ENCODE measurements at regions not wholly inside any gene's neighbourhood (a gene's known extent, or its start where the extent isn't known, plus 50 kb on each side); places are given as distances from the start of the nearest gene placed in this dataset.
A peak's percentile ranks its signal among the peaks of the same experiment; 100 is the strongest.
"Not testable (repeated sequence)": the region's sequence is repeated elsewhere in the genome, so short reads cannot be mapped to it uniquely, and the experiment has no call there.

GRCh38 chr9:79439221-79439620 is 132.5 kb upstream of the TLE4 start:
- H3K9ac ChIP-seq (ENCODE audit: low read depth, low read length), result peak overlapping the region; percentile 68
- not testable (repeated sequence) for H3K9me3 ChIP-seq (ENCODE audit: control insufficient read depth, insufficient read depth, low read length); H3K4me1 ChIP-seq (ENCODE audit: control insufficient read depth, insufficient read depth, low read length); H3K27ac ChIP-seq (ENCODE audit: low read depth, low read length); H3K36me3 ChIP-seq (ENCODE audit: control insufficient read depth, insufficient read depth, low read length)
- H3K27me3 ChIP-seq (ENCODE audit: control insufficient read depth, insufficient read depth, low read length), result peaks cover 12% of the 10 kb centered on the region
- peak overlapping the region; percentile 65 for H3K4me3 ChIP-seq (ENCODE audit: low read depth, low read length)

GRCh38 chr9:79446523-79447307 is 125.0 kb upstream of the TLE4 start:
- Histone ChIP-seq H3K4me1 (ENCODE audit: control insufficient read depth, insufficient read depth, low read length) (peaks cover 8% of the 10 kb centered on the region; the same call in 1 of the 2 replicates), H3K4me3 (ENCODE audit: low read depth, low read length) (no peak overlapping the region), H3K9me3 (ENCODE audit: control insufficient read depth, insufficient read depth, low read length) (no peaks in the 10 kb centered on the region), H3K9ac (ENCODE audit: low read depth, low read length) (no peak overlapping the region), H3K36me3 (ENCODE audit: control insufficient read depth, insufficient read depth, low read length) (no peaks in the 10 kb centered on the region), H3K27ac (ENCODE audit: low read depth, low read length) (no peak overlapping the region), H3K27me3 (ENCODE audit: control insufficient read depth, insufficient read depth, low read length) (no peaks in the 10 kb centered on the region)

GRCh38 chr9:79447308-79447605 is 124.5 kb upstream of the TLE4 start:
- H3K4me3 ChIP-seq (ENCODE audit: low read depth, low read length), result no peak overlapping the region
- no peaks in the 10 kb centered on the region for H3K27me3 ChIP-seq (ENCODE audit: control insufficient read depth, insufficient read depth, low read length)
- H3K4me1 ChIP-seq (ENCODE audit: control insufficient read depth, insufficient read depth, low read length), result peaks cover 8% of the 10 kb centered on the region; the same call in 1 of the 2 replicates
- no peaks in the 10 kb centered on the region for H3K9me3 ChIP-seq (ENCODE audit: control insufficient read depth, insufficient read depth, low read length)
- no peak overlapping the region for H3K9ac ChIP-seq (ENCODE audit: low read depth, low read length)
- no peaks in the 10 kb centered on the region for H3K36me3 ChIP-seq (ENCODE audit: control insufficient read depth, insufficient read depth, low read length)
- no peak overlapping the region for H3K27ac ChIP-seq (ENCODE audit: low read depth, low read length)

- H3K27ac ChIP-seq (ENCODE audit: low read depth, low read length), result no peak overlapping the region
- H3K27me3 ChIP-seq (ENCODE audit: control insufficient read depth, insufficient read depth, low read length), result no peaks in the 10 kb centered on the region
- H3K36me3 ChIP-seq (ENCODE audit: control insufficient read depth, insufficient read depth, low read length), result no peaks in the 10 kb centered on the region
- peaks cover 8% of the 10 kb centered on the region; the same call in 1 of the 2 replicates for H3K4me1 ChIP-seq (ENCODE audit: control insufficient read depth, insufficient read depth, low read length)
- no peaks in the 10 kb centered on the region for H3K9me3 ChIP-seq (ENCODE audit: control insufficient read depth, insufficient read depth, low read length)
- no peak overlapping the region for H3K4me3 ChIP-seq (ENCODE audit: low read depth, low read length)
- H3K9ac ChIP-seq (ENCODE audit: low read depth, low read length), result no peak overlapping the region
Measured at GRCh38 chr9:79447762-79448161, 124.0 kb upstream of the TLE4 start.

- Histone ChIP-seq H3K4me1 (ENCODE audit: control insufficient read depth, insufficient read depth, low read length) (peaks cover 8% of the 10 kb centered on the region; the same call in 1 of the 2 replicates), H3K36me3 (ENCODE audit: control insufficient read depth, insufficient read depth, low read length) (no peaks in the 10 kb centered on the region), H3K4me3 (ENCODE audit: low read depth, low read length) (no peak overlapping the region), H3K27me3 (ENCODE audit: control insufficient read depth, insufficient read depth, low read length) (no peaks in the 10 kb centered on the region), H3K9me3 (ENCODE audit: control insufficient read depth, insufficient read depth, low read length) (no peaks in the 10 kb centered on the region), H3K9ac (ENCODE audit: low read depth, low read length) (no peak overlapping the region), H3K27ac (ENCODE audit: low read depth, low read length) (no peak overlapping the region)
Measured at GRCh38 chr9:79452265-79452664, 119.5 kb upstream of the TLE4 start.

- H3K4me3 ChIP-seq (ENCODE audit: low read depth, low read length), result no peak overlapping the region
- H3K27ac ChIP-seq (ENCODE audit: low read depth, low read length), result no peak overlapping the region
- no peaks in the 10 kb centered on the region for H3K9me3 ChIP-seq (ENCODE audit: control insufficient read depth, insufficient read depth, low read length)
- H3K27me3 ChIP-seq (ENCODE audit: control insufficient read depth, insufficient read depth, low read length), result no peaks in the 10 kb centered on the region
- H3K36me3 ChIP-seq (ENCODE audit: control insufficient read depth, insufficient read depth, low read length), result no peaks in the 10 kb centered on the region
- H3K9ac ChIP-seq (ENCODE audit: low read depth, low read length), result no peak overlapping the region
- H3K4me1 ChIP-seq (ENCODE audit: control insufficient read depth, insufficient read depth, low read length), result no peaks in the 10 kb centered on the region
Measured at GRCh38 chr9:79461712-79462111, 110.1 kb upstream of the TLE4 start.

- H3K36me3 ChIP-seq (ENCODE audit: control insufficient read depth, insufficient read depth, low read length), result no peaks in the 10 kb centered on the region
- H3K4me1 ChIP-seq (ENCODE audit: control insufficient read depth, insufficient read depth, low read length), result no peaks in the 10 kb centered on the region
- H3K9me3 ChIP-seq (ENCODE audit: control insufficient read depth, insufficient read depth, low read length), result no peaks in the 10 kb centered on the region
- no peak overlapping the region for H3K4me3 ChIP-seq (ENCODE audit: low read depth, low read length)
- H3K27ac ChIP-seq (ENCODE audit: low read depth, low read length), result no peak overlapping the region
- H3K27me3 ChIP-seq (ENCODE audit: control insufficient read depth, insufficient read depth, low read length), result no peaks in the 10 kb centered on the region
- H3K9ac ChIP-seq (ENCODE audit: low read depth, low read length), result no peak overlapping the region
Measured at GRCh38 chr9:79465156-79465555, 106.6 kb upstream of the TLE4 start.

- H3K4me1 ChIP-seq (ENCODE audit: control insufficient read depth, insufficient read depth, low read length), result no peaks in the 10 kb centered on the region
- no peaks in the 10 kb centered on the region for H3K9me3 ChIP-seq (ENCODE audit: control insufficient read depth, insufficient read depth, low read length)
- no peaks in the 10 kb centered on the region for H3K27me3 ChIP-seq (ENCODE audit: control insufficient read depth, insufficient read depth, low read length)
- H3K9ac ChIP-seq (ENCODE audit: low read depth, low read length), result no peak overlapping the region
- no peaks in the 10 kb centered on the region for H3K36me3 ChIP-seq (ENCODE audit: control insufficient read depth, insufficient read depth, low read length)
- H3K4me3 ChIP-seq (ENCODE audit: low read depth, low read length), result no peak overlapping the region
- no peak overlapping the region for H3K27ac ChIP-seq (ENCODE audit: low read depth, low read length)
Measured at GRCh38 chr9:79469164-79469563, 102.6 kb upstream of the TLE4 start.

- H3K4me1 ChIP-seq (ENCODE audit: control insufficient read depth, insufficient read depth, low read length), result no peaks in the 10 kb centered on the region
- no peaks in the 10 kb centered on the region for H3K27me3 ChIP-seq (ENCODE audit: control insufficient read depth, insufficient read depth, low read length)
- H3K27ac ChIP-seq (ENCODE audit: low read depth, low read length), result no peak overlapping the region
- H3K4me3 ChIP-seq (ENCODE audit: low read depth, low read length), result no peak overlapping the region
- H3K9me3 ChIP-seq (ENCODE audit: control insufficient read depth, insufficient read depth, low read length), result no peaks in the 10 kb centered on the region
- no peak overlapping the region for H3K9ac ChIP-seq (ENCODE audit: low read depth, low read length)
- no peaks in the 10 kb centered on the region for H3K36me3 ChIP-seq (ENCODE audit: control insufficient read depth, insufficient read depth, low read length)
Measured at GRCh38 chr9:79470954-79471353, 100.8 kb upstream of the TLE4 start.

- Histone ChIP-seq H3K9me3 (ENCODE audit: control insufficient read depth, insufficient read depth, low read length) (no peaks in the 10 kb centered on the region), H3K27me3 (ENCODE audit: control insufficient read depth, insufficient read depth, low read length) (no peaks in the 10 kb centered on the region), H3K4me1 (ENCODE audit: control insufficient read depth, insufficient read depth, low read length) (no peaks in the 10 kb centered on the region), H3K4me3 (ENCODE audit: low read depth, low read length) (no peak overlapping the region), H3K36me3 (ENCODE audit: control insufficient read depth, insufficient read depth, low read length) (no peaks in the 10 kb centered on the region), H3K27ac (ENCODE audit: low read depth, low read length) (no peak overlapping the region), H3K9ac (ENCODE audit: low read depth, low read length) (no peak overlapping the region)
Measured at GRCh38 chr9:79471580-79472543, 99.9 kb upstream of the TLE4 start.

GRCh38 chr9:79473704-79474103 is 98.1 kb upstream of the TLE4 start:
- H3K27ac ChIP-seq (ENCODE audit: low read depth, low read length), result no peak overlapping the region
- H3K9ac ChIP-seq (ENCODE audit: low read depth, low read length), result no peak overlapping the region
- H3K27me3 ChIP-seq (ENCODE audit: control insufficient read depth, insufficient read depth, low read length), result no peaks in the 10 kb centered on the region
- H3K36me3 ChIP-seq (ENCODE audit: control insufficient read depth, insufficient read depth, low read length), result no peaks in the 10 kb centered on the region
- no peak overlapping the region for H3K4me3 ChIP-seq (ENCODE audit: low read depth, low read length)
- no peaks in the 10 kb centered on the region for H3K9me3 ChIP-seq (ENCODE audit: control insufficient read depth, insufficient read depth, low read length)
- H3K4me1 ChIP-seq (ENCODE audit: control insufficient read depth, insufficient read depth, low read length), result no peaks in the 10 kb centered on the region

All from HUES48 (cell line).